ENCODE measurements at regions not wholly inside any gene's neighbourhood (a gene's known extent, or its start where the extent isn't known, plus 50 kb on each side); places are given as distances from the start of the nearest gene placed in this dataset.
A peak's percentile ranks its signal among the peaks of the same experiment; 100 is the strongest.

- Histone ChIP-seq H3K27me3 (ENCODE audit: control insufficient read depth, extremely low read depth, insufficient read depth, low read length) (peaks cover 64% of the 10 kb centered on the region), H3K9me3 (ENCODE audit: control insufficient read depth, low read depth, low read length) (no peaks in the 10 kb centered on the region), H4K20me1 (ENCODE audit: control insufficient read depth, extremely low read depth, insufficient read depth, low read length) (no peaks in the 10 kb centered on the region), H3K9ac (ENCODE audit: control insufficient read depth, extremely low read depth, insufficient read depth, low read length) (no peak overlapping the region), H3K4me3 (ENCODE audit: control insufficient read depth in 2 of 3, extremely low read depth in 1 of 3, insufficient read depth in 2 of 3, low read depth in 1 of 3, low read length in 3 of 3) (no peak overlapping the region), H3K4me1 (ENCODE audit: control insufficient read depth, extremely low read depth, insufficient read depth, low read length) (peaks cover 6% of the 10 kb centered on the region), H3K36me3 (ENCODE audit: control insufficient read depth in 2 of 2, extremely low read depth in 1 of 2, insufficient read depth in 2 of 2, low read length in 2 of 2) (no peaks in the 10 kb centered on the region), H3K9me1 (ENCODE audit: control insufficient read depth, extremely low read depth, insufficient read depth, low read length) (no peaks in the 10 kb centered on the region), H3K4me2 (ENCODE audit: control insufficient read depth, extremely low read depth, insufficient read depth, low read depth, low read length) (no peak overlapping the region), H3K79me2 (ENCODE audit: control insufficient read depth, insufficient read depth, low read length) (no peaks in the 10 kb centered on the region), H3K27ac (ENCODE audit: control insufficient read depth, insufficient read depth, low read length) (no peak overlapping the region), H2AFZ (ENCODE audit: control insufficient read depth, low read length) (no peak overlapping the region)
- TF ChIP-seq CTCF (optimal IDR thresholded peaks at IDR 0.05 in 1 of 3, IDR thresholded peaks at IDR 0.05 in 1 of 3, conservative IDR thresholded peaks at IDR 0.05 in 1 of 3; ENCODE audit: extremely low read depth in 1 of 3, insufficient read depth in 2 of 3, low read length in 3 of 3): no peak
- TF ChIP-seq EZH2 (IDR thresholded peaks at IDR 0.05; ENCODE audit: low read length): no peak
- DNase-seq (ENCODE audit: low read depth, low spot score): no peak
- FAIRE-seq: no peak
- dilution Hi-C loops (cut with MboI; ENCODE audit: extremely low pct_ligation_motif_present, low sequenced_read_pairs): no loop called here
Measured at GRCh38 chr1:47708658-47709018, 270.8 kb downstream of the FOXD2 start.

GRCh38 chr1:47709019-47709871 is 271.4 kb downstream of the FOXD2 start:
- Histone ChIP-seq H3K9me1 (ENCODE audit: control insufficient read depth, extremely low read depth, insufficient read depth, low read length) (no peaks in the 10 kb centered on the region), H4K20me1 (ENCODE audit: control insufficient read depth, extremely low read depth, insufficient read depth, low read length) (no peaks in the 10 kb centered on the region), H2AFZ (ENCODE audit: control insufficient read depth, low read length) (peak overlapping the region; percentile 10), H3K4me1 (ENCODE audit: control insufficient read depth, extremely low read depth, insufficient read depth, low read length) (peaks cover 6% of the 10 kb centered on the region), H3K4me3 (ENCODE audit: control insufficient read depth in 2 of 3, extremely low read depth in 1 of 3, insufficient read depth in 2 of 3, low read depth in 1 of 3, low read length in 3 of 3) (peak overlapping the region; percentile 18 to 50 (median 47)), H3K27ac (ENCODE audit: control insufficient read depth, insufficient read depth, low read length) (no peak overlapping the region), H3K79me2 (ENCODE audit: control insufficient read depth, insufficient read depth, low read length) (no peaks in the 10 kb centered on the region), H3K36me3 (ENCODE audit: control insufficient read depth in 2 of 2, extremely low read depth in 1 of 2, insufficient read depth in 2 of 2, low read length in 2 of 2) (no peaks in the 10 kb centered on the region), H3K4me2 (ENCODE audit: control insufficient read depth, extremely low read depth, insufficient read depth, low read depth, low read length) (peak overlapping the region; percentile 76), H3K9me3 (ENCODE audit: control insufficient read depth, low read depth, low read length) (no peaks in the 10 kb centered on the region), H3K27me3 (ENCODE audit: control insufficient read depth, extremely low read depth, insufficient read depth, low read length) (peaks cover 66% of the 10 kb centered on the region), H3K9ac (ENCODE audit: control insufficient read depth, extremely low read depth, insufficient read depth, low read length) (no peak overlapping the region)
- no peak for FAIRE-seq
- TF ChIP-seq CTCF (optimal IDR thresholded peaks at IDR 0.05 in 1 of 3, IDR thresholded peaks at IDR 0.05 in 1 of 3, conservative IDR thresholded peaks at IDR 0.05 in 1 of 3; ENCODE audit: extremely low read depth in 1 of 3, insufficient read depth in 2 of 3, low read length in 3 of 3) (peak in 2 of 3 experiments; percentile 20 to 23), EZH2 (IDR thresholded peaks at IDR 0.05; ENCODE audit: low read length) (peak; percentile 100)
- no peak for DNase-seq (ENCODE audit: low read depth, low spot score)
- dilution Hi-C loops (cut with MboI; ENCODE audit: extremely low pct_ligation_motif_present, low sequenced_read_pairs): no loop called here
